HuH-7.5 (cell line): ENCODE measurements at regions not wholly inside any gene's neighbourhood (a gene's known extent, or its start where the extent isn't known, plus 50 kb on each side); places are given as distances from the start of the nearest gene placed in this dataset.
"Not testable (repeated sequence)": the region's sequence is repeated elsewhere in the genome, so short reads cannot be mapped to it uniquely, and the experiment has no call there.

ENCODE experiments used
- DNase-seq: peaks from one replicate; pipeline ENCODE4 v3.0.0; 2011; ENCODE audit warnings: low spot score

GRCh38 chr11:114938799-114939198, 260.5 kb downstream of the NXPE2 start:
- no peak for DNase-seq

GRCh38 chr11:114942207-114942606, 263.9 kb downstream of the NXPE2 start:
- no peak for DNase-seq

- DNase-seq: no peak
Observed at GRCh38 chr11:114949614-114950351, 271.5 kb downstream of the NXPE2 start.

GRCh38 chr11:114953039-114953438, 274.7 kb downstream of the NXPE2 start:
- DNase-seq: no peak

- no peak for DNase-seq
Observed at GRCh38 chr11:114955923-114956322, 277.6 kb downstream of the NXPE2 start.

- no peak for DNase-seq
Observed at GRCh38 chr11:114956566-114956965, 278.2 kb downstream of the NXPE2 start.

- DNase-seq: no peak
Observed at GRCh38 chr11:114959953-114960505, 281.7 kb downstream of the NXPE2 start.

GRCh38 chr11:114960819-114961218, 282.5 kb downstream of the NXPE2 start:
- DNase-seq: not testable (repeated sequence)

GRCh38 chr11:114964676-114965214, 286.4 kb downstream of the NXPE2 start:
- no peak for DNase-seq

GRCh38 chr11:114970927-114971645, 292.8 kb downstream of the NXPE2 start:
- no peak for DNase-seq

- DNase-seq: no peak
Observed at GRCh38 chr11:114972105-114972504, 293.8 kb downstream of the NXPE2 start.

GRCh38 chr11:114977651-114978050, 299.3 kb downstream of the NXPE2 start:
- no peak for DNase-seq

- no peak for DNase-seq
Observed at GRCh38 chr11:114982141-114982540, 303.8 kb downstream of the NXPE2 start.

- DNase-seq: no peak
Observed at GRCh38 chr11:114984611-114985163, 306.4 kb downstream of the NXPE2 start.

GRCh38 chr11:114986365-114986764, 308.0 kb downstream of the NXPE2 start:
- no peak for DNase-seq

- DNase-seq: no peak
Observed at GRCh38 chr11:114987186-114987760, 308.9 kb downstream of the NXPE2 start.

GRCh38 chr11:114988644-114989043, 310.3 kb downstream of the NXPE2 start:
- no peak for DNase-seq

GRCh38 chr11:114989536-114989935, 311.2 kb downstream of the NXPE2 start:
- DNase-seq: no peak

GRCh38 chr11:115005663-115006062, 327.3 kb downstream of the NXPE2 start:
- DNase-seq: no peak

GRCh38 chr11:115007851-115008250, 329.5 kb downstream of the NXPE2 start:
- no peak for DNase-seq

GRCh38 chr11:115008799-115009198, 330.5 kb downstream of the NXPE2 start:
- DNase-seq: no peak

GRCh38 chr11:115017529-115017928, 339.2 kb downstream of the NXPE2 start:
- no peak for DNase-seq
